Right atrium auricular region (tissue), 2 donors: ENCODE measurements at regions not wholly inside any gene's neighbourhood (a gene's known extent, or its start where the extent isn't known, plus 50 kb on each side); places are given as distances from the start of the nearest gene placed in this dataset.

Experiments used
- DNase-seq: peaks from one replicate; pipeline ENCODE4 v3.0.0-alpha.2; 2019; ENCODE audit warnings: low spot score
- H3K27ac ChIP-seq, 2 donors: fragments of 200-600 bp; sonication (generic); 1 replicate in 1 of 2; 2 replicates in 1 of 2; pipeline ENCODE4 v1.5.1; 2016 to 2019
- H3K27me3 ChIP-seq, 2 donors: fragments of 200-600 bp; sonication (generic); one replicate each; pipeline versions ENCODE4 v1.5.1 to v1.6.0; 2017 to 2019
- H3K36me3 ChIP-seq: fragments of 200-600 bp; sonication (generic); one replicate; pipeline ENCODE4 v1.5.1; 2016
- H3K4me1 ChIP-seq, 2 donors: fragments of 200-600 bp; sonication (generic); one replicate each; pipeline versions ENCODE4 v1.5.1 to v1.6.0; 2017 to 2019
- H3K4me3 ChIP-seq, 2 donors: fragments of 200-600 bp; sonication (generic); 1 replicate in 1 of 2; 2 replicates in 1 of 2; pipeline ENCODE4 v1.5.1; 2017 to 2019; ENCODE audit warnings: mild to moderate bottlenecking in 1 of 2, moderate library complexity in 1 of 2
- H3K9me3 ChIP-seq, 2 donors: fragments of 200-600 bp; sonication (generic); one replicate each; pipeline ENCODE4 v1.5.1; 2019
- CTCF ChIP-seq, 2 donors: fragments of 200-600 bp; sonication (generic); IDR thresholded peaks; one replicate each; pipeline ENCODE4 v1.5.1; 2019; ENCODE audit warnings: antibody characterized with exemption in 2 of 2

DNA sequence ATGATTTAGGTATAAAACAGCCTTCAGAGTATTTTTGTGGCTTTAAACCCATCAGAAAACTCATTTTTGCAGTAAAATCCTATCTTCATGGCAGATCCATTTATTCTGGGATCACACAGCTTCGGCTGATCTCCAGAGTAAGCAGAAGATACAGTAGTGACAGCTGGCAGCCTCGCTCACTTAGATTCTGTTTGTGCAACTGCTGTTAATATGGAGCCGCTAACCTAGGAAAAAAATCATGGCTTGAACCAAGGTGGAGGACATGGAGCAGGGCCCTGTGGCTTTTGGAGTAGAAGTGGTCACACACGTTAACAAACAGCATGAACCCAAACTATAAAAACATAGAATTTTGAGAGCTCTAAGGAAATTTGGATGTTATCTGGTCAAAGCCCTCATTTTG is 137.2 kb upstream of the ARHGAP5 start:
- Histone ChIP-seq H3K27me3 (no peaks in the 10 kb centered on the region), H3K4me3 (no peak overlapping the region), H3K27ac (no peak overlapping the region), H3K36me3 (no peaks in the 10 kb centered on the region), H3K4me1 (peaks cover 0 to 15% of the 10 kb centered on the region in 2 donors), H3K9me3 (no peaks in the 10 kb centered on the region)
- TF ChIP-seq CTCF (IDR thresholded peaks at IDR 0.05): no peak
- DNase-seq: no peak

DNA sequence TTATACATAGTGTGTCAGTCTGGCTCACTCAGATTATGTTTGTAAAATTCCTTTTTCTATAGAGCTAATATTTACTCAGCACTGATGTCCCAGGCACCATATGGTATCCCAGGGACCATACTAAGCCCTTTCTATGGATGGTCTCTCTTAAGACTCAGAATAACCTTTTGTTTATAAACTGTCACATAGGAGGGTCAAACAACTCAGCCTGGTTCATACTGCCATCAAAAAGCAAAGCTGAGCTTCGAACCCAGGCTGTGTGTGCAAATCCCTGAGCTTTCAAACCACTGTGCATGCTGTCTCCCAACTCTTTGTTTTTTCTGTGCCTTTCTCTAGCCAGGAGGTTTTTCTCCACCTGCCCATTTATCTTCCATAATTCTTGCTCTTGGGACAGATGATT is 135.6 kb upstream of the ARHGAP5 start:
- H3K9me3 ChIP-seq: no peaks in the 10 kb centered on the region
- TF ChIP-seq CTCF (IDR thresholded peaks at IDR 0.05): no peak
- DNase-seq: no peak

GRCh38 chr14:31942166-31942841 is 134.8 kb upstream of the ARHGAP5 start:
- H3K27me3 ChIP-seq: no peaks in the 10 kb centered on the region
- H3K36me3 ChIP-seq: no peaks in the 10 kb centered on the region
- H3K4me3 ChIP-seq: no peak overlapping the region
- H3K9me3 ChIP-seq: no peaks in the 10 kb centered on the region
- DNase-seq: no peak
- TF ChIP-seq CTCF (IDR thresholded peaks at IDR 0.05): no peak
- peaks cover 0 to 8% of the 10 kb centered on the region in 2 donors for H3K4me1 ChIP-seq
- H3K27ac ChIP-seq: no peak overlapping the region

More for the DNA sequence above, 135.6 kb upstream of the ARHGAP5 start:
- H3K27me3 ChIP-seq: no peaks in the 10 kb centered on the region
- no peak overlapping the region for H3K27ac ChIP-seq
- H3K4me3 ChIP-seq: no peak overlapping the region
- H3K4me1 ChIP-seq: peaks cover 0 to 8% of the 10 kb centered on the region in 2 donors
- no peaks in the 10 kb centered on the region for H3K36me3 ChIP-seq

DNA sequence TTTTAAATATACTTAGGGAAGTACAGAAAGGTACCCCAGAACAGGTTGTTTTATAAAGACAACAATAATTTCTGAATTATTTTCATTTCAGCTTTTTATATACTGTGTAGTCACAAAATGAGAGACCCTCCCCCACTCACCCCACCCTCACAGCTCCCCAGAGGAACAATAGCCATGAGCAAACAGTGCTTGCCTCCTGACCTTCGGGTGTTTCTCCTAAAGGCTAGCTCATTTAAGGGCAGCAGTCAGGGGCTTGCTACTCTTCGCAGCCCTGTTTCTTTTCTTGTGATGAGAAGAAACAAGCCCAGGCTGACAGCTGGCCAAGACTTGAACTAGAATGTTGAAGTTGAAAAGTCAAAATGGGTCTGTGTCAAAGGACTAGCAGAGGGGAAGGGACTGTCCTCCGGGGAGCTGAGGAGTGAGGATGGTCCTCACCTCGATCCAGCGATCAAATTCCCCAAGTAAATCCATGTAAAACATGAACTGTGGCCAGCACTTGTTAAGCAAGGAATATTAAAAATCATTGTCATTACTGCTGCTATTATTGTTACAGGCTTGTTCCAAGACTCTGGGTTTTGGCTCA is 133.8 kb upstream of the ARHGAP5 start:
- DNase-seq: no peak
- H3K36me3 ChIP-seq: no peaks in the 10 kb centered on the region
- no peak for TF ChIP-seq CTCF (IDR thresholded peaks at IDR 0.05)
- H3K4me3 ChIP-seq: no peak overlapping the region
- no peaks in the 10 kb centered on the region for H3K9me3 ChIP-seq
- no peak overlapping the region for H3K27ac ChIP-seq
- no peaks in the 10 kb centered on the region for H3K27me3 ChIP-seq
- H3K4me1 ChIP-seq: peaks cover 0 to 8% of the 10 kb centered on the region in 2 donors

DNA sequence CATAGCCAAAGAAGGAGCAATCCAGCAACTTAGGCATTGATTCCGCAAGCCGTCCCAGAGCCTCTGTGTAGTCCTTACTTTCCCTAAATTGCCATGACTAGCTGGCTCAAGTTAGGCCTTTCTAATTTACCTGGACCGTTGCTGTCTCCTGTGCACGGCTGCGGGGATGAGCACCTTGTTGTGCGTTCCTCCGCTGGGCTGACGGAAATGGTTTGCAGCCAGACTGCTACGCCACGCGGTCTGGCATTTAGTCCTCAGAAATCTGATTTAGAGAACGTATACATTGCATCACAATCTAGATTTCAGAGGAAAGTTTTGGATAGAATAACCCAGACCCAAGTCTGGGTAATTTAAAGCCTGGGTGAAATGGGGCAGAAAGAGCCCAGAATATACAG is 133.2 kb upstream of the ARHGAP5 start:
- Histone ChIP-seq H3K4me1 (peaks cover 0 to 8% of the 10 kb centered on the region in 2 donors), H3K4me3 (no peak overlapping the region), H3K9me3 (no peaks in the 10 kb centered on the region), H3K27ac (no peak overlapping the region), H3K27me3 (no peaks in the 10 kb centered on the region), H3K36me3 (no peaks in the 10 kb centered on the region)
- no peak for DNase-seq
- no peak for TF ChIP-seq CTCF (IDR thresholded peaks at IDR 0.05)
